GM19328 (cell line): ENCODE measurements at regions not wholly inside any gene's neighbourhood (a gene's known extent, or its start where the extent isn't known, plus 50 kb on each side); places are given as distances from the start of the nearest gene placed in this dataset.
A peak's percentile ranks its signal among the peaks of the same experiment; 100 is the strongest.

Experiments
- ATAC-seq: cut with Tn5 transposase; IDR thresholded peaks from one replicate; pipeline ENCODE4 v1.9.1; 2021; ENCODE audit warnings: mild to moderate bottlenecking, moderate library complexity; ENCODE audit not compliant: unreplicated experiment

DNA sequence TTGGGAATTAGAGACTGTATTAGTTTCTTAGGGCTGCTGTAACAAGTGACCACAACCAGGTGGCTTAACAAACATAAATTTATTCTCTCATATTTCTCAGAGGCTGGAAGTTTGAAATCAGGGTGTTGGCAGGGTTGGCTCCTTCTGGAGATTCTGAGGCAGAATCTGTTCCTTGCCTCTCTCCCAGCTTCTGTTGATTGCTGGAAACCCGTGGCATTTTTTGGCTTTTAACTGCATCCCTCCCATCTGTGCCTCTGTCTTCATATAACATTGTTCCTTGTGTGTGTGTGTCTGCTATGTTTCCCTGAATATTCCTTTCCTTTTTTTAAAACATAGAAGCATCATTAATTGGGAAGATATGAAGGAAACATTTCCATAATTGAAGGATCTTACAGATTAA lies 448.1 kb upstream of the DCC start:
- ATAC-seq: no peak

DNA sequence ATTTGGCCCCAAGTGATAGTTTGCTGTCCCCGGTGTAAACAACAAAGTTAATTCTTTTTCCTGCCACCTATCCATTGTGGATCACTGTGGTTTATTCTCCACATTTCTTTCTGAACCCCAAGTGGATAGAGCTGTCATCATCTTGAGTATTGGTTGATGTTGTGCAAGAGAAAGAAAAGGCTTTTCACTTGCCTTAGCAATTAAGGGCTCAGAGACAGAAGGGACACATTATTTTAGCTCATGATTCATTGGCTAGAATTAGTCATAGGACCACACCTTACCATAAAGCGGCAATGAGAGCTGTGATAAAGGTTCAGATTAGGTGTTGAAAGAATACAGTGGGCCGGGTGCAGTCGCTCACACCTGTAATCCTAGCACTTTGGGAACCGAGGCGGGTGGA lies 442.1 kb upstream of the DCC start:
- ATAC-seq: no peak

DNA sequence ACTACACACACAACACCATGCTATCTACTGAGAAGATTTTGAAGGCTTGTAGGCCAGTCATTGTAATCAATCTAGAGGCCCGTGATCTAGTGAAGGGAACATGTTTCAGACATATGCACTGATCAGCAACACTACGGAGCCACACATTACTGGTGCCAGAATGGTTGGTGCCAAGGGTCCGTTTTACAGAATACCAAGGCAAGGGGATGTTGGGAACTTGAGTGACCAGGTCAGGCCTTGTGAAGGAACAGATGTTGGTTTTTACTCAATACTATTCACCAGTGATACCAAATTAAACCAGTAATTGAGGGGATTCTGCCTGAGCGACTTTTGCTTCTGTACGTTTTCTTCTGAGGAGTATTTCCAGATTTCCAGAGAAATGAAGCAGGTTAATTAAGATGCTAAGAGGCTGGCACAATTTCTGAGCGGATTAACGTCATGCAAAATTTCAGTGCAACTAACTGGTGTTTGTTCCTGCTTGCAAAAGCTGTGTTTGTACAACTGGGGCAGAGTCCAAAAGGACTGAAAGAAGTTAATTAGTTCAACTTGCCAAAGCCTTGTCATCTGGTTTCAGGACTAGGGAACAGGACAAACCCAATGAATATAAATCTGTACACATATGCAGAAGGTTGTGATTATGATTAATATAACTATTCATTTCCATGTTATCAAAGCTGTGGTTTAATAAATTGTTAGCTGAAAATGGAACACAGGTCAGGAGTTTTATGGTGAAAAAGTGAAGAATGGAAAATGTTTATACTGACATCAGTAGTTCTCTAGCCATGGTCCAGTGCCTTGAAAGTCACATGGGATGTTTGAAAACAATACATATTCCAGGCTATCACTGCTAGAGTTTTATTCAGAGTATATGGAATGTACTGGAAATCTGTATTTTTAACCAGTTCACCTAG lies 432.1 kb upstream of the DCC start:
- no peak for ATAC-seq

DNA sequence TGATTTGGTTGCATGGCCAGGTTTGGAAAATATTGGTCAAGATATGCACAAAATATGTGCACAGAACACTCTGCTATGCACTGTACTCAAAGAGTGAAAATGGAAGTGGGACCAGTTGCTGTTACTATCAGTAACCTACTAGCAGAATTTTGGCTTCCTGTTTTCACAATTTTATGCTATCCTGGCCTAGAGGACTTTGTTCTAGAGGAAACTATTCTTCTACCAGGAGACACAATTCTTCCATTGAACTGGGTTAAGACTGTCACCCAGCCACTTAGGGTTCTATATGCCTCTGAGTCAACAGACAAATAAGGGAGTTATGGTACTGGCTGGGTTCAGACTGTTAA lies 431.4 kb upstream of the DCC start:
- no peak for ATAC-seq

DNA sequence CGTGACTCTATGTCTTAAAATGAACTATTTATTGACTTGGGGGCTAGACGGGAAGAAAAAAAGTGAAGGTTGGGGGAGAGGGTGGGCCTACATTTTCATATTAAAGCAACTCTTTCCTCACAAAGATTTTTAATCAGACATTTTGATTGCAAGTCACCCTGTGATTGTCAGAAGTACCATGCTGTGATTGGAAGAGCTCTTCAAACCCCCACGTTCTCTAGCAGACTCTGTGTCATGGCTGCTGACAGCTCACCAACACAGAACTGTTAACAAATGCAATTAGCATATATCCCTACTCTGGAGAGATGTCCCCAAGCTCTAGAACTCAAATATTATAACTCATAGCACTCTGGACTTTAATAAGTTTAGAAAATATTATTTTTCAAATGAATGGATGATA lies 428.4 kb upstream of the DCC start:
- no peak for ATAC-seq

DNA sequence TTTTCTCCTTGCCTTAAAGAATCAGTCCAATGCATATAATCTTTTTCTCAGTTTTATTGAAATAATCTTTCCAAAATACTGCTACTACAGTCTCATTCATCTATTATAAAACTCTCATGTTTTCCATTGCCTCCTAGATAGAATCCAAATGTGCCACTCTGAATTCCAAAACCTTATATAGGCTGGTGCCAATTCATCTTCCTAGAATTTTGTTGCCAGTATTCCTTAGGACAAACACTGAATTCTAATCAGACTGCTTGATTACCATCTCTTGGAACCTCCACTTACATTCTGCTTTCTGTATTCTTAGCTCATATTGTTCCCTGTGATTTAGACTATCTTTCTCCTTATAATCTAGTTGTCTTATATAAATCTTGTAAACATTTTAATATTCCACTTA lies 427.6 kb upstream of the DCC start:
- ATAC-seq: no peak

DNA sequence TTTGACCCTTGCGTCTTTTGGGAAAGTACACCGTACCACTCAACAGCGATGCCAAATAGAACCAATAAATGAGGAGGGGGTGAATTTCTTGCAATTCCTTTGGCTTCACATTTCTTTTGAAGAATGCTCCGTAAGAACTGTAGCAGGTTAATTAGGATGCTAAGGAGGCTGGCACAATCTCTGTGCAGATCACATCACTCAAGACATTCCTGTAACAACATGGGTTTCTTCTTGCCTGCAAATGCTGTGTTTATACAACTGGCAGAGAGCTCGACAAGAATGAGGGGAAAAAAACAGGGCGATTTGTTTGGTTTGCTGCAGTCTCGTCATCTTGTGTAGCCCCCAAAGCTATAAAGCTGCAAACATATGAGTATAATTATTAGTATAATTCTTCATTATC lies 424.8 kb upstream of the DCC start:
- no peak for ATAC-seq

DNA sequence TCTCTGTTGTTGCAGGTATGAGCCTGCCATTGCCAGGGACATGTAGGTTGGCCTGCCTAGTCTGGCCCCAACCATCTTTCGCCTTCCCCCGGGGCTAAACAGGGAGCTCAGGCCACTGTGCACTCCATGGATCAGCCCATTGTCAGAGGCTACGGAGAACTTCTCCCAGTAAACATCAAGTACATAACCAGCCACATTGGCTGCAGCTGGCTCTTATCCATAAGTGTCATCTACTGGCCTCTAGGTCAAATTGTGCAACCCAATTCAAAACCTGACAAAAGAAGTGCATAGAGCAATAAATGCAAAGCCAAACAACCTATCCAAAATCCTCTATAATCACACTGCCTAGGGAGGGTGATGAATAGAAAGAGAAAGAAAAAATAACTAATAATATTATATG lies 418.1 kb upstream of the DCC start:
- no peak for ATAC-seq

DNA sequence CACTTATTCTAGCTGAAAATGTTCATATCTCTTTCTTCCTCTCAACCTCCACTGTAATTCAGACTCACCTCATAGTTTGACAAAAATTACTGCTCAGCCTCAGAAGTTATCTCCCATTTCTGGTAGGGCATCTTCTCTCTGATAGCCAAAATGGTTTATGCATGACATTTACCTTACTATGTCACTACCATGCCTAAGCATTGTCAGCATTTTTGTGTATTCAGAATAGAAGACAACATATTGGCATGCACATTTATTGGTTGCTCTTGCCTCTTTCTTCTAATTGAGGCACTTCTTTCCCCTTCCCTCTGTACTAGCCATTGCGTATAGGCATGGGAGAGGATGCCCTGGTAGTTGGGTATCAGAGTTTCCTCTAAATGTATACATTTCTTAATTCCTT lies 406.1 kb upstream of the DCC start:
- no peak for ATAC-seq

DNA sequence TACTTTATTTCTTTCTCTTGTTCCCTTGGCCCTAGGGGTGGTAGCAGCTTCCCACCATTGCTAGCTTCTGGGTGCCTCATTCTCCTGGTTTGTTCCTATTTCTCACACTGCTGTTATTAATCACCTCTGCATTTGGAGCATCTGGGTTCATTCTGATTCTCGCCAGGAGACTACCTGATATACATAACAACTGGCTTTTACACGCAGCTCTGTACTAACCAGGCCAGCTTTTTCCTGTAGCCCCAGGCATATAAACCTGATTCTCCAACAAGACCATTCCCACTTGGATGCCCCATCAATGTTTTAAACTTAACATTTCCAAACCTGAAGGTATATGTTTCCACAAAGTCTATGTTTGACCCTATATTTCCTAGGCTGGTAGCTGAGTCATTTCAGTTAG lies 403.9 kb upstream of the DCC start:
- ATAC-seq: no peak

GRCh38 chr18:51941999-51942398 lies 398.0 kb upstream of the DCC start:
- no peak for ATAC-seq

DNA sequence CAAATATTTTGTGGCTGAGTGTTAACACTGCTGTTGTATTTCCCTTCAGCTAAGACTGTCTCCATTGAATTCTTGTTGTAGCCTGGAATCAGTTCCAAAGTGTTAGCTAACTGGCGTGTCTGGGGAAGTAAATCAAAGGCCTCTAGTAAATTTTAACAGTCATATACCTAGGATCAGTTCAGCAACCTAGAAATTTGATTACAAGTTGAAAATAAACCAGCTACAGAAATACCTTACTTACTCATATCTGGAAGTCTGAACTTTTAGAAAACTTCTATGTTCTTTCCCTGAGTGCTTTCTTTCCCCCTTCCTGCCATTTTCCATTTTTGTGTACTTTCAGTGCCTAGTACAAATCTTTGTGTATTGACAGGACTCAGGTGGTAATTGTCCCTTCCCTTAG lies 396.7 kb upstream of the DCC start:
- no peak for ATAC-seq

DNA sequence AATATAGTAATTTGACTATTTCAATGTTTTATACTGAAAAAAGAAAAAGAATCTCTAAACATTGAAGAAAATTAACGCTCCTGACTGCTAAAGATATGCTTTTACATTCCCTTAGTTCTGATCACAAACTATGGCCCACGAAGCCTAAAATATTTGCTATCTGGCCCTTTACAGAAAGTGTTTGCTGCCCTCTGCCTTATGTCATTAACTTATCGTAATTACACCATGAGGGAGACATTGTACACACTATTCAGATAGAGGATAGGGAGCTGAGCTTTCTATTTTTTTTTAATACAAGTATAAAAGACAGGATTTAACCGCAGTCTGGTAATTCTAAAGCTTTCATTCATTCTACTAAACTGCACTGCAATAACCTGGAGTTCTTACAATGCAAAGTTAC lies 393.1 kb upstream of the DCC start:
- ATAC-seq: no peak

- ATAC-seq: no peak
These were observed 387.2 kb upstream of the DCC start for GRCh38 chr18:51952844-51953243.

- peak; percentile 78 for ATAC-seq
These were observed 386.5 kb upstream of the DCC start for GRCh38 chr18:51953521-51953920.

DNA sequence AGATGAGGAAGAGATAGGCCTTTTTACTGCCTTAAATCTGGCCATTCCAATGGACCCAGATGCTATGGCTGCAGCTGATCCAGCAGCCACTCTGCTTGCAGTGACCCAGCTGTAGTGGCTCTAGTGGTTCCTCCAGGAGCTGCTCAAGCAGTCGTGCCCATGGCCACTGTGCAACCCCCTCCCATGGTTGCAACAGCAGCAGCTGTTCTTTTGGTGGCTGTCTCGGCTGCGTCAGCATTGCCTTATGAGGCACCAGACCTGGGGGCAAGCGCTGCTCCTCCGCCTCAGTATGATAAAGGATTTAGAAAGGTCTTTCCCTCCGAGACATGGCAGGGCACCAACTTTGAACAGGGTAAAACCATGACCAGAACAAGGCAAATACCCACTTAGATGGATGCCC lies 384.9 kb upstream of the DCC start:
- ATAC-seq: no peak

- ATAC-seq: no peak
These were observed 383.0 kb upstream of the DCC start for GRCh38 chr18:51957001-51957400.

- no peak for ATAC-seq
These were observed 359.9 kb upstream of the DCC start for GRCh38 chr18:51980101-51980500.

GRCh38 chr18:51988277-51988676 lies 351.7 kb upstream of the DCC start:
- no peak for ATAC-seq

GRCh38 chr18:51997129-51997528 lies 342.9 kb upstream of the DCC start:
- ATAC-seq: no peak

DNA sequence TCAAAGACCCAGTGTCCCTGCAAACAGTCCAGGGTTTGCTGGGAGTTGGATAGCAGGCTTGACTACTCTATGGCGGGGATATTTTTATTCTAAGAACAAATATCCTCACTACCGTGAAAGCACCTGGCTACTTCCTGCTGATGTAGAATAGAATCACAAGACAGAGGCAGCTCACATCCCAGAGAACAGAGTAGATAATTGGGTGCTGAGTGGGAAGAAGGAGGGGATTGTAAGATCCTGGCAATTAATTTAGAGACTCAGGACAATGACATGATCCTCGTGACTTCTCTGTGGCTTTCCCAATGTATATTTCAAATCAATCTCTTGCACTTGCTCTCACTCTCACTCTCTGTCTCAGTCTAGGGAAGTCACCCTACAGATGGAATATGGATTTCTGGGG lies 341.9 kb upstream of the DCC start:
- no peak for ATAC-seq

DNA sequence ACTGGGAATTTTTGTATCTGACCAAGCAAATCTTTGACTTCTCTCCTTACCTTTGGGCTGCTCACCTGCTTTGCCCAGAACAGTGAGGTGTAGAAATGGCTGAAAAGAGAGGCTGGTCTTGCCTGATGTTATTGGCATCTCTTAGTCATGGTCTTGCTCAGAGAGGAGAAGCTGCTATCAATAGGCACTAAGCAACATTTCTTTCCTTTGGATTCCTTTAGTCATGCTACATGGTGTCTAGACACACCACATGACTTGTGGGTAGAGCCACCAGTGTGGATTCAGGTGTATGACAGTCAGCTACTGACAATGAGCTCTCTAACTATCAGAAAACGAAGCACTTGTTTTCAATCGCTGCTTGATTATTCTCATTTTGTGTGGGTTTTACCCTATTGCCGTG lies 341.3 kb upstream of the DCC start:
- ATAC-seq: no peak

GRCh38 chr18:51999351-51999750 lies 340.6 kb upstream of the DCC start:
- no peak for ATAC-seq
